Psoas muscle (tissue), 7 donors: ENCODE measurements at regions not wholly inside any gene's neighbourhood (a gene's known extent, or its start where the extent isn't known, plus 50 kb on each side); places are given as distances from the start of the nearest gene placed in this dataset.

ENCODE experiments used
- ATAC-seq, 4 donors: fragments of 200-7000 bp; cut with Tn5 transposase; one replicate each; pipeline ENCODE4 v1.9.1; 2020; ENCODE audit warnings: moderate library complexity in 3 of 4, mild to moderate bottlenecking in 2 of 4
- DNase-seq, 2 donors: peaks; one replicate each; pipeline ENCODE4 v3.0.0-alpha.2; 2020
- H3K27ac ChIP-seq: fragments of 200-600 bp; one replicate; pipeline ENCODE4 v1.8.0; 2022
- H3K27me3 ChIP-seq, 3 donors: fragments of 200-600 bp in 1 of 3; one replicate each; pipeline versions ENCODE4 v1.6.1 to v1.8.0; 2013 to 2022; ENCODE audit warnings: low read length in 2 of 3, mild to moderate bottlenecking in 2 of 3, moderate library complexity in 1 of 3; ENCODE audit not compliant: insufficient read depth in 3 of 3
- H3K36me3 ChIP-seq, 2 donors: fragments of 200-600 bp in 1 of 2; one replicate each; pipeline versions ENCODE4 v1.6.1 to v1.8.0; 2013 to 2022; ENCODE audit warnings: low read depth in 1 of 2, mild to moderate bottlenecking in 1 of 2, moderate library complexity in 1 of 2; ENCODE audit not compliant: insufficient read depth in 1 of 2
- H3K4me1 ChIP-seq: fragments of 200-600 bp; one replicate; pipeline ENCODE4 v1.8.0; 2022
- H3K4me3 ChIP-seq: fragments of 200-600 bp; one replicate; pipeline ENCODE4 v1.8.0; 2022; ENCODE audit warnings: mild to moderate bottlenecking
- H3K9me3 ChIP-seq: fragments of 200-600 bp; one replicate; pipeline ENCODE4 v1.8.0; 2022
- CTCF ChIP-seq: fragments of 200-600 bp; IDR thresholded peaks from one replicate; pipeline ENCODE4 v1.8.0; 2022; ENCODE audit warnings: antibody characterized with exemption
- WGBS, 3 donors: extraction: QIAGEN DNeasy Blood & Tissue Kit; methylation state at CpG; one replicate each; pipeline versions ENCODE4 v1.1.6 to v1.1.7; 2013; 5-methylcytosine and 5-hydroxymethylcytosine counted together
- intact Hi-C, 2 donors: fragments of 100-400 bp; cut with DNase I; formaldehyde crosslinking; loops; one replicate each; pipeline versions ENCODE4 v1.11.0 to v1.14.2; 2022
- donor health status: healthy with polysubstance abuse.
- donor health status: DM: no; HTN: no; CAD: no; lungs with moderate emphysema.
- donor health status: Bipolar disorder and iron deficiency.
- donor health status: healthy.
- donor health status: DM: yes; HTN: yes; CAD: no.
- donor health status: DM: no; HTN: no; CAD: no.
- donor health status: DM: yes; HTN: yes; CAD: no.

- Histone ChIP-seq H3K4me1 (no peaks in the 10 kb centered on the region), H3K36me3 (no peaks in the 10 kb centered on the region), H3K27ac (no peak overlapping the region), H3K9me3 (no peaks in the 10 kb centered on the region), H3K27me3 (no peaks in the 10 kb centered on the region), H3K4me3 (no peak overlapping the region)
- intact Hi-C loops = no loop called here
- WGBS, 3 donors = 71 to 75% (median 75%) methylated on average over 8 of the region's 8 CpGs
- ATAC-seq = no peak
- no peak for DNase-seq
- no peak for TF ChIP-seq CTCF
Observed at GRCh38 chr19:31168106-31168625, 181.1 kb downstream of the TSHZ3 start.

GRCh38 chr19:31167690-31168089 lies 181.5 kb downstream of the TSHZ3 start:
- 60 to 66% (median 64%) methylated on average over 8 of the region's 8 CpGs for WGBS, 3 donors
- Histone ChIP-seq H3K36me3 (no peaks in the 10 kb centered on the region), H3K27ac (no peak overlapping the region), H3K27me3 (no peaks in the 10 kb centered on the region), H3K4me1 (no peaks in the 10 kb centered on the region), H3K9me3 (no peaks in the 10 kb centered on the region), H3K4me3 (no peak overlapping the region)
- DNase-seq = no peak
- no peak for ATAC-seq
- no peak for TF ChIP-seq CTCF
- intact Hi-C loops = no loop called here

GRCh38 chr19:31166206-31166605 lies 183.0 kb downstream of the TSHZ3 start:
- no peak for TF ChIP-seq CTCF
- ATAC-seq (no peak), DNase-seq (no peak)
- Histone ChIP-seq H3K4me1 (no peaks in the 10 kb centered on the region), H3K9me3 (no peaks in the 10 kb centered on the region), H3K27ac (no peak overlapping the region), H3K4me3 (no peak overlapping the region), H3K36me3 (no peaks in the 10 kb centered on the region), H3K27me3 (peaks cover 0 to 3% (median 0%) of the 10 kb centered on the region in 3 donors)
- WGBS, 3 donors = 26 to 49% (median 28%) methylated on average over 2 of the region's 2 CpGs
- intact Hi-C loops = no loop called here

- TF ChIP-seq CTCF = no peak
- ATAC-seq = no peak
- H3K9me3 ChIP-seq = no peaks in the 10 kb centered on the region
- no peak overlapping the region for H3K4me3 ChIP-seq
- intact Hi-C loops = no loop called here
- no peaks in the 10 kb centered on the region for H3K36me3 ChIP-seq
- DNase-seq = no peak
- no peak overlapping the region for H3K27ac ChIP-seq
- 31% methylated on average over 20 of the region's 20 CpGs for WGBS, 3 donors
- H3K4me1 ChIP-seq = no peaks in the 10 kb centered on the region
- H3K27me3 ChIP-seq = peaks cover 0 to 3% (median 0%) of the 10 kb centered on the region in 3 donors
Observed at GRCh38 chr19:31164791-31165251, 184.4 kb downstream of the TSHZ3 start.

GRCh38 chr19:31160336-31160926 lies 188.8 kb downstream of the TSHZ3 start:
- TF ChIP-seq CTCF = no peak
- Histone ChIP-seq H3K27me3 (peaks cover 0 to 3% (median 0%) of the 10 kb centered on the region in 3 donors), H3K4me3 (no peak overlapping the region), H3K9me3 (no peaks in the 10 kb centered on the region), H3K4me1 (no peaks in the 10 kb centered on the region), H3K27ac (no peak overlapping the region), H3K36me3 (no peaks in the 10 kb centered on the region)
- intact Hi-C loops = no loop called here
- ATAC-seq = no peak
- no peak for DNase-seq
- WGBS, 3 donors = 39 to 55% (median 41%) methylated on average over 7 of the region's 7 CpGs
